GM12873 (cell line): ENCODE measurements at regions not wholly inside any gene's neighbourhood (a gene's known extent, or its start where the extent isn't known, plus 50 kb on each side); places are given as distances from the start of the nearest gene placed in this dataset.

ENCODE experiments used
- CTCF ChIP-seq: IDR thresholded peaks from 2 replicates; pipeline ENCODE4 v1.5.1; 2012; ENCODE audit warnings: low read depth, mild to moderate bottlenecking, moderate library complexity, low read length, control low read depth; ENCODE audit not compliant: insufficient read depth; ENCODE audit errors: missing control alignments

- TF ChIP-seq CTCF: no peak
Observed at GRCh38 chr5:74286734-74287695, 353.5 kb downstream of the ENC1 start.

GRCh38 chr5:74285675-74286280, 354.8 kb downstream of the ENC1 start:
- TF ChIP-seq CTCF: no peak

GRCh38 chr5:74282490-74282889, 358.0 kb downstream of the ENC1 start:
- TF ChIP-seq CTCF: no peak

GRCh38 chr5:74281166-74281565, 359.4 kb downstream of the ENC1 start:
- no peak for TF ChIP-seq CTCF

GRCh38 chr5:74280306-74280705, 360.2 kb downstream of the ENC1 start:
- no peak for TF ChIP-seq CTCF

GRCh38 chr5:74279244-74279643, 361.3 kb downstream of the ENC1 start:
- no peak for TF ChIP-seq CTCF

GRCh38 chr5:74277418-74277817, 363.1 kb downstream of the ENC1 start:
- TF ChIP-seq CTCF: no peak
